ENCODE measurements at regions not wholly inside any gene's neighbourhood (a gene's known extent, or its start where the extent isn't known, plus 50 kb on each side); places are given as distances from the start of the nearest gene placed in this dataset.

- Histone ChIP-seq H3K4me3 (ENCODE audit: low read length) (no peak overlapping the region), H3K27me3 (ENCODE audit: insufficient read depth, low read length) (no peaks in the 10 kb centered on the region), H3K9me3 (ENCODE audit: insufficient read depth, low read depth, low read length) (no peaks in the 10 kb centered on the region), H3K4me1 (ENCODE audit: insufficient read depth, low read length) (no peaks in the 10 kb centered on the region), H3K27ac (ENCODE audit: low read length) (no peak overlapping the region), H3K36me3 (ENCODE audit: insufficient read depth, low read depth, low read length) (no peaks in the 10 kb centered on the region), H3K9ac (ENCODE audit: low read depth, low read length) (no peak overlapping the region)
Measured at GRCh38 chr4:81919223-81919622, 447.5 kb upstream of the RASGEF1B start.

- Histone ChIP-seq H3K36me3 (ENCODE audit: insufficient read depth, low read depth, low read length) (no peaks in the 10 kb centered on the region), H3K9me3 (ENCODE audit: insufficient read depth, low read depth, low read length) (no peaks in the 10 kb centered on the region), H3K27ac (ENCODE audit: low read length) (no peak overlapping the region), H3K4me3 (ENCODE audit: low read length) (no peak overlapping the region), H3K4me1 (ENCODE audit: insufficient read depth, low read length) (no peaks in the 10 kb centered on the region), H3K9ac (ENCODE audit: low read depth, low read length) (no peak overlapping the region), H3K27me3 (ENCODE audit: insufficient read depth, low read length) (no peaks in the 10 kb centered on the region)
Measured at GRCh38 chr4:81915430-81915829, 443.7 kb upstream of the RASGEF1B start.

GRCh38 chr4:81914623-81915022, 442.9 kb upstream of the RASGEF1B start:
- Histone ChIP-seq H3K9ac (ENCODE audit: low read depth, low read length) (no peak overlapping the region), H3K4me3 (ENCODE audit: low read length) (no peak overlapping the region), H3K9me3 (ENCODE audit: insufficient read depth, low read depth, low read length) (no peaks in the 10 kb centered on the region), H3K27ac (ENCODE audit: low read length) (no peak overlapping the region), H3K36me3 (ENCODE audit: insufficient read depth, low read depth, low read length) (no peaks in the 10 kb centered on the region), H3K27me3 (ENCODE audit: insufficient read depth, low read length) (no peaks in the 10 kb centered on the region), H3K4me1 (ENCODE audit: insufficient read depth, low read length) (no peaks in the 10 kb centered on the region)

GRCh38 chr4:81913427-81913879, 441.7 kb upstream of the RASGEF1B start:
- H3K9ac ChIP-seq (ENCODE audit: low read depth, low read length): no peak overlapping the region
- no peaks in the 10 kb centered on the region for H3K4me1 ChIP-seq (ENCODE audit: insufficient read depth, low read length)
- H3K4me3 ChIP-seq (ENCODE audit: low read length): peak overlapping the region; percentile 25; the same call in 1 of the 2 replicates
- H3K27me3 ChIP-seq (ENCODE audit: insufficient read depth, low read length): no peaks in the 10 kb centered on the region
- H3K36me3 ChIP-seq (ENCODE audit: insufficient read depth, low read depth, low read length): no peaks in the 10 kb centered on the region
- H3K9me3 ChIP-seq (ENCODE audit: insufficient read depth, low read depth, low read length): no peaks in the 10 kb centered on the region
- H3K27ac ChIP-seq (ENCODE audit: low read length): no peak overlapping the region

- Histone ChIP-seq H3K27ac (ENCODE audit: low read length) (no peak overlapping the region), H3K27me3 (ENCODE audit: insufficient read depth, low read length) (no peaks in the 10 kb centered on the region), H3K9ac (ENCODE audit: low read depth, low read length) (no peak overlapping the region), H3K4me3 (ENCODE audit: low read length) (no peak overlapping the region), H3K9me3 (ENCODE audit: insufficient read depth, low read depth, low read length) (no peaks in the 10 kb centered on the region), H3K36me3 (ENCODE audit: insufficient read depth, low read depth, low read length) (no peaks in the 10 kb centered on the region), H3K4me1 (ENCODE audit: insufficient read depth, low read length) (no peaks in the 10 kb centered on the region)
Measured at GRCh38 chr4:81912376-81913030, 440.8 kb upstream of the RASGEF1B start.

GRCh38 chr4:81906905-81907304, 435.2 kb upstream of the RASGEF1B start:
- H3K27me3 ChIP-seq (ENCODE audit: insufficient read depth, low read length): no peaks in the 10 kb centered on the region
- no peak overlapping the region for H3K27ac ChIP-seq (ENCODE audit: low read length)
- no peak overlapping the region for H3K9ac ChIP-seq (ENCODE audit: low read depth, low read length)
- H3K4me1 ChIP-seq (ENCODE audit: insufficient read depth, low read length): no peaks in the 10 kb centered on the region
- no peaks in the 10 kb centered on the region for H3K9me3 ChIP-seq (ENCODE audit: insufficient read depth, low read depth, low read length)
- no peaks in the 10 kb centered on the region for H3K36me3 ChIP-seq (ENCODE audit: insufficient read depth, low read depth, low read length)
- H3K4me3 ChIP-seq (ENCODE audit: low read length): no peak overlapping the region

GRCh38 chr4:81905971-81906370, 434.3 kb upstream of the RASGEF1B start:
- H3K4me3 ChIP-seq (ENCODE audit: low read length): no peak overlapping the region
- H3K9me3 ChIP-seq (ENCODE audit: insufficient read depth, low read depth, low read length): no peaks in the 10 kb centered on the region
- H3K27me3 ChIP-seq (ENCODE audit: insufficient read depth, low read length): no peaks in the 10 kb centered on the region
- no peaks in the 10 kb centered on the region for H3K36me3 ChIP-seq (ENCODE audit: insufficient read depth, low read depth, low read length)
- H3K4me1 ChIP-seq (ENCODE audit: insufficient read depth, low read length): no peaks in the 10 kb centered on the region
- no peak overlapping the region for H3K9ac ChIP-seq (ENCODE audit: low read depth, low read length)
- H3K27ac ChIP-seq (ENCODE audit: low read length): no peak overlapping the region

GRCh38 chr4:81904121-81904520, 432.4 kb upstream of the RASGEF1B start:
- no peak overlapping the region for H3K4me3 ChIP-seq (ENCODE audit: low read length)
- H3K4me1 ChIP-seq (ENCODE audit: insufficient read depth, low read length): peaks cover 4% of the 10 kb centered on the region; the same call in 1 of the 2 replicates
- H3K36me3 ChIP-seq (ENCODE audit: insufficient read depth, low read depth, low read length): no peaks in the 10 kb centered on the region
- H3K27ac ChIP-seq (ENCODE audit: low read length): no peak overlapping the region
- no peaks in the 10 kb centered on the region for H3K27me3 ChIP-seq (ENCODE audit: insufficient read depth, low read length)
- no peaks in the 10 kb centered on the region for H3K9me3 ChIP-seq (ENCODE audit: insufficient read depth, low read depth, low read length)
- H3K9ac ChIP-seq (ENCODE audit: low read depth, low read length): no peak overlapping the region

- no peak overlapping the region for H3K27ac ChIP-seq (ENCODE audit: low read length)
- no peaks in the 10 kb centered on the region for H3K27me3 ChIP-seq (ENCODE audit: insufficient read depth, low read length)
- H3K9me3 ChIP-seq (ENCODE audit: insufficient read depth, low read depth, low read length): no peaks in the 10 kb centered on the region
- H3K36me3 ChIP-seq (ENCODE audit: insufficient read depth, low read depth, low read length): no peaks in the 10 kb centered on the region
- peaks cover 7% of the 10 kb centered on the region; the same call in 1 of the 2 replicates for H3K4me1 ChIP-seq (ENCODE audit: insufficient read depth, low read length)
- no peak overlapping the region for H3K4me3 ChIP-seq (ENCODE audit: low read length)
- H3K9ac ChIP-seq (ENCODE audit: low read depth, low read length): no peak overlapping the region
Measured at GRCh38 chr4:81903212-81903611, 431.5 kb upstream of the RASGEF1B start.

GRCh38 chr4:81898862-81899504, 427.3 kb upstream of the RASGEF1B start:
- H3K36me3 ChIP-seq (ENCODE audit: insufficient read depth, low read depth, low read length): no peaks in the 10 kb centered on the region
- H3K9me3 ChIP-seq (ENCODE audit: insufficient read depth, low read depth, low read length): no peaks in the 10 kb centered on the region
- H3K4me3 ChIP-seq (ENCODE audit: low read length): no peak overlapping the region
- H3K9ac ChIP-seq (ENCODE audit: low read depth, low read length): no peak overlapping the region
- no peaks in the 10 kb centered on the region for H3K27me3 ChIP-seq (ENCODE audit: insufficient read depth, low read length)
- no peak overlapping the region for H3K27ac ChIP-seq (ENCODE audit: low read length)
- H3K4me1 ChIP-seq (ENCODE audit: insufficient read depth, low read length): peaks cover 7% of the 10 kb centered on the region; the same call in 1 of the 2 replicates

GRCh38 chr4:81896936-81897335, 425.2 kb upstream of the RASGEF1B start:
- Histone ChIP-seq H3K9ac (ENCODE audit: low read depth, low read length) (no peak overlapping the region), H3K9me3 (ENCODE audit: insufficient read depth, low read depth, low read length) (no peaks in the 10 kb centered on the region), H3K36me3 (ENCODE audit: insufficient read depth, low read depth, low read length) (no peaks in the 10 kb centered on the region), H3K27me3 (ENCODE audit: insufficient read depth, low read length) (no peaks in the 10 kb centered on the region), H3K4me1 (ENCODE audit: insufficient read depth, low read length) (peaks cover 7% of the 10 kb centered on the region; the same call in 1 of the 2 replicates), H3K4me3 (ENCODE audit: low read length) (no peak overlapping the region), H3K27ac (ENCODE audit: low read length) (no peak overlapping the region)

Measured in iPS-20b (cell line).